ENCODE measurements at regions not wholly inside any gene's neighbourhood (a gene's known extent, or its start where the extent isn't known, plus 50 kb on each side); places are given as distances from the start of the nearest gene placed in this dataset.

GRCh38 chr22:47286590-47286989 is 524.1 kb downstream of the TBC1D22A start:
- no peak overlapping the region for H3K27ac ChIP-seq
- H3K4me3 ChIP-seq = no peak overlapping the region
- H3K4me1 ChIP-seq (replicated peaks in 1 of 2) = no peaks in the 10 kb centered on the region
- ATAC-seq (replicated peaks in 6 of 8) = no peak
- in situ Hi-C loops (cut with MboI; ENCODE audit: low pct_unique_long_range_greater_than_20kb in 2 of 9, low sequenced_read_pairs in 9 of 9, unreplicated experiment in 9 of 9) = no loop called here
- 0 to 100% (median 40%) methylated on average over 1 of the region's 7 CpGs; no CpG with 5 or more reads in 6 of the 10 experiments for WGBS, 10 experiments

GRCh38 chr22:47285981-47286380 is 523.5 kb downstream of the TBC1D22A start:
- no peak overlapping the region for H3K4me3 ChIP-seq
- no peak overlapping the region for H3K27ac ChIP-seq
- no peaks in the 10 kb centered on the region for H3K4me1 ChIP-seq (replicated peaks in 1 of 2)
- no peak for ATAC-seq (replicated peaks in 6 of 8)
- WGBS, 10 experiments = 90% methylated on average over 2 of the region's 10 CpGs; no CpG with 5 or more reads in 9 of the 10 experiments
- in situ Hi-C loops (cut with MboI; ENCODE audit: low pct_unique_long_range_greater_than_20kb in 2 of 9, low sequenced_read_pairs in 9 of 9, unreplicated experiment in 9 of 9) = no loop called here

- in situ Hi-C loops (cut with MboI; ENCODE audit: low pct_unique_long_range_greater_than_20kb in 2 of 9, low sequenced_read_pairs in 9 of 9, unreplicated experiment in 9 of 9) = no loop called here
- H3K27ac ChIP-seq = no peak overlapping the region
- no peak overlapping the region for H3K4me3 ChIP-seq
- no peak for ATAC-seq (replicated peaks in 6 of 8)
- 10 to 100% (median 70%) methylated on average over 1 to 7 of the region's 8 CpGs; no CpG with 5 or more reads in 1 of the 10 experiments for WGBS, 10 experiments
- H3K4me1 ChIP-seq (replicated peaks in 1 of 2) = no peaks in the 10 kb centered on the region
Measured at GRCh38 chr22:47284822-47285221, 522.4 kb downstream of the TBC1D22A start.

DNA sequence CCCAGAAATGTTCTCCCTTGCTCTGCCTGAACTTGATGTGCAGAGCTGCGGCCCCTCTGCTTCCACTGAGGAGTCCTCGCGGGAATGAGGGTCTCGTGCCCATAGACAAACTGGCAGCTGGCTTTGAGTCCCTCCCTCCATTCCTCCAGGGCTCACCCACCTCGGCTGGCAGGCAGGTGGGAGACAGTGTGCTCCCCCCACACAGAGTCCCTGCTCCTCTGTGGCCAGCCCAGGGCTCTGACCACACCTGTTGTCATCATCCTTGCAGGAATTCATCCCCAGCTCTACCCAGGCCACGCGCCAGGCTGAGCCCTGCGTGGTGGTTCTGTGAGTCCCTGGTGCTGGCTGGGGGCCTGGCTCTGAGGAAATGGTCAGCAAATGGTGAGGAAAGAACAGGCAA is 521.9 kb downstream of the TBC1D22A start:
- Histone ChIP-seq H3K27ac (no peak overlapping the region), H3K4me1 (replicated peaks in 1 of 2) (no peaks in the 10 kb centered on the region), H3K4me3 (no peak overlapping the region)
- ATAC-seq (replicated peaks in 6 of 8) = no peak
- in situ Hi-C loops (cut with MboI; ENCODE audit: low pct_unique_long_range_greater_than_20kb in 2 of 9, low sequenced_read_pairs in 9 of 9, unreplicated experiment in 9 of 9) = no loop called here
- 20 to 96% (median 57%) methylated on average over 1 to 8 of the region's 8 CpGs; no CpG with 5 or more reads in 4 of the 10 experiments for WGBS, 10 experiments

GRCh38 chr22:47283616-47284270 is 521.3 kb downstream of the TBC1D22A start:
- 33 to 100% (median 50%) methylated on average over 2 to 10 of the region's 17 CpGs; no CpG with 5 or more reads in 5 of the 10 experiments for WGBS, 10 experiments
- Histone ChIP-seq H3K27ac (no peak overlapping the region), H3K4me1 (replicated peaks in 1 of 2) (no peaks in the 10 kb centered on the region), H3K4me3 (no peak overlapping the region)
- in situ Hi-C loops (cut with MboI; ENCODE audit: low pct_unique_long_range_greater_than_20kb in 2 of 9, low sequenced_read_pairs in 9 of 9, unreplicated experiment in 9 of 9) = no loop called here
- peak in 1 of 8 experiments; percentile 46 for ATAC-seq (replicated peaks in 6 of 8)

GRCh38 chr22:47282851-47283250 is 520.4 kb downstream of the TBC1D22A start:
- H3K27ac ChIP-seq = no peak overlapping the region
- no peak overlapping the region for H3K4me3 ChIP-seq
- in situ Hi-C loops (cut with MboI; ENCODE audit: low pct_unique_long_range_greater_than_20kb in 2 of 9, low sequenced_read_pairs in 9 of 9, unreplicated experiment in 9 of 9) = no loop called here
- WGBS, 10 experiments = 8 to 74% (median 39%) methylated on average over 1 to 3 of the region's 8 CpGs; no CpG with 5 or more reads in 5 of the 10 experiments
- H3K4me1 ChIP-seq (replicated peaks in 1 of 2) = no peaks in the 10 kb centered on the region
- no peak for ATAC-seq (replicated peaks in 6 of 8)

DNA sequence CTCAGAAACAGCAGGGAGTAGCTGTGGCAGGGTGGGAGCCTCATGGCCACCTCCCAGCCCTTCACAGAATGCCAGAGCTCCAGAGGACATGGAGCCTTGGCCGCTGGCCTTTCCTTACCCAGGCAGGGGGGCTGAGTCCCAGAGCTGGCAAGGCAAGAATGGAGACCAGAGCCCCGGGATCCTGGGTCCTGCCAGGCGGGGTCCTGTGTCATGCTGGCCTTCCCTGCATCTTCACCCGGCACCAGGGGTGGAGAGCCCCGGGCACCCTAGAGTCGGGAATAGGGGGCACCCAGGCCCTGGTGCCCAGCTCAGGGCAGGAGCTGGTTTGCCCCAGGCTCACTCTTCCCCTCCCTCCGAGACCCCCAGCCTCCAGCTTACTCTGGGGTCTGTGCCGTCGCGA is 519.9 kb downstream of the TBC1D22A start:
- in situ Hi-C loops (cut with MboI; ENCODE audit: low pct_unique_long_range_greater_than_20kb in 2 of 9, low sequenced_read_pairs in 9 of 9, unreplicated experiment in 9 of 9) = no loop called here
- H3K27ac ChIP-seq = no peak overlapping the region
- no peak for ATAC-seq (replicated peaks in 6 of 8)
- H3K4me1 ChIP-seq (replicated peaks in 1 of 2) = no peaks in the 10 kb centered on the region
- H3K4me3 ChIP-seq = no peak overlapping the region
- WGBS, 10 experiments = 0 to 90% methylated on average over 1 to 2 of the region's 10 CpGs; no CpG with 5 or more reads in 8 of the 10 experiments

DNA sequence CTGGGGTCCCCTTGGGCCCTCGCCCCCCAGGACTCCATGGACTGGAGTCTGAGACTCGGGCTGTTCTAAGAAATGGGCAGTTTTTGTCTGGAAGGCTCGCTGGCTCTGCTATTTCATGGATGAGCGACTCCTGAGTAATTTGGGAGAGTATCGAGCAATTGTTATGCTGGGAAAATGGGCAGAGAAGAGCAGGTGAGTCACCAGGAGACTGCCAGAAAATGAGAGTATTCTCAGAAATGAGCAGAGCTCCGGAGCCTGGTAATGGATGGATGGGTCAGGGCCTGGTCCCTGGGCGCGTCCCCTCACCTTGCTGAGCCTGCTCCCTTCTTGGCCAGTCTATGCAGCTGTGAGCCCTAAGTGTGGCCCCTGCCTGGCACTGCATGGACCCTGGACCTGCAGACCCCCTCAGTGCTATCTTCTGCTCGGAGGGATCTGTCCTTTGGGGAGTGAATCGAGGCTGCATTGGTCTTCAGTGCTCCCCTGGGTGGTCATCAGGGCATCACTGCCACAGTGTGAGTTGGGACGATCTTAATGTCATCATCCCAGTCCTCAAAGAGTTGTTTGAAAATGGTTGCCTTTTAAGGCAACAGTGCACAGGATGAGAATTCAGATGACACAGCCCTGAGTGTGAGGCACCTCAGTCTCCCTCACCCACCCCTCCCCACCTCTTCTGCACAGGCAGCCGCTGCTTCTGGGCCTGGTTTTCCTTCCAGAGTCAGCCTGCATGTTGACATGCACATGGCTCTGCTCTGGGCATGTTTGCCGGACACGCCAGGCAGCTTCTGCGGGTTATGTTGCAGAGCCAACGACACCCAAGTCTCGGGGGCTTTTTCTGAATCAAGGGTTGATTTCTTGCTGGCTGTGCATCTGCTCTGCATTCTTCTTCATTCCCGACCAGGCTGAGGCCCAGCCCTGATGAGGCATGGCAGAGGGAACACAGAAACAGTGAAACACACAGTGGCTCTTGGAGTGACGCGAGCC is 519.0 kb downstream of the TBC1D22A start:
- Histone ChIP-seq H3K4me3 (no peak overlapping the region), H3K4me1 (replicated peaks in 1 of 2) (no peaks in the 10 kb centered on the region), H3K27ac (no peak overlapping the region)
- ATAC-seq (replicated peaks in 6 of 8) = peak in 2 of 8 experiments; percentile 18 to 27
- in situ Hi-C loops (cut with MboI; ENCODE audit: low pct_unique_long_range_greater_than_20kb in 2 of 9, low sequenced_read_pairs in 9 of 9, unreplicated experiment in 9 of 9) = no loop called here
- WGBS, 10 experiments = 0 to 65% (median 50%) methylated on average over 1 to 9 of the region's 20 CpGs; no CpG with 5 or more reads in 5 of the 10 experiments

DNA sequence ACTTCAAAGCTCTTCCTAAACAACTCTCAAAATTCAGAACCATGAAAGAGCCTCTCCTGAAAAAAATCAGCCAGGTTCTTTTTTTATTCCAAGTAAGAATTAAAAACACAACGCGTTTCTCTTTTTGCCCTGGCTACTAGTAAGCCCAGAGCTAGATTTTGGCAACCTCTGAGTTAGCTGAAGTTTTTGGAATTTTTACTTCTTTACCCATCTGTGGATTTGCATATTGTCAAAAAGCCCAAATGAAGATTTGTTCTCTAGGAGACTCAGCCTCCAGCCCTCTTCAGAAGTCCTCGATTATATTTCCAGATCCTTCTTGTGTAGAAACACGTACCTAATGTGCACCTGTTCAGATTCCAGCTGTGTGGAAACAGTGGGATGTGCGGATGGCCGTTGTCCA is 517.9 kb downstream of the TBC1D22A start:
- H3K27ac ChIP-seq = no peak overlapping the region
- no peak for ATAC-seq (replicated peaks in 6 of 8)
- H3K4me3 ChIP-seq = no peak overlapping the region
- WGBS, 10 experiments = 20 to 72% (median 57%) methylated on average over 1 to 6 of the region's 6 CpGs; no CpG with 5 or more reads in 1 of the 10 experiments
- in situ Hi-C loops (cut with MboI; ENCODE audit: low pct_unique_long_range_greater_than_20kb in 2 of 9, low sequenced_read_pairs in 9 of 9, unreplicated experiment in 9 of 9) = no loop called here
- H3K4me1 ChIP-seq (replicated peaks in 1 of 2) = no peaks in the 10 kb centered on the region

DNA sequence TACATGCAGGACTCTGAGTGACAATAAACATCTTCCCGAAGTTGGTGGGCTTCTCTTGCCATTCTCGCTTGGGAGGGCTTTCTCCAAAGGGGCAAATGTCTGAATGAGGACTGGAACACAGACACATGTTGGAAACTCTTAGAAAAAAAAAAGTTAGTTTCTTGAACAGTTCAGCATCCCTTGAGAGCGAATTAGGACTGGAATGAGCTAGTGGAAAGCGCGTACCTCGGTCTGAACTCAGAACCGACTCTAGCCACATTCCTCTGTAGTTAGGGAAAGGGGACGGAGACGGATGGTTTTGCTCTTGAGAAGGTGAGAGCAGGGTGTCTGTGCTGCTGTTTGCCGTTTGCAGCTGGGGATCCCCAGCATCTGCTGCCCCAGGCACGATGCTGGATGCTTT is 517.3 kb downstream of the TBC1D22A start:
- Histone ChIP-seq H3K4me1 (replicated peaks in 1 of 2) (no peaks in the 10 kb centered on the region), H3K4me3 (no peak overlapping the region), H3K27ac (no peak overlapping the region)
- WGBS, 10 experiments = 36 to 93% (median 69%) methylated on average over 1 to 10 of the region's 11 CpGs; no CpG with 5 or more reads in 4 of the 10 experiments
- in situ Hi-C loops (cut with MboI; ENCODE audit: low pct_unique_long_range_greater_than_20kb in 2 of 9, low sequenced_read_pairs in 9 of 9, unreplicated experiment in 9 of 9) = no loop called here
- ATAC-seq (replicated peaks in 6 of 8) = no peak

- ATAC-seq (replicated peaks in 6 of 8) = no peak
- no peaks in the 10 kb centered on the region for H3K4me1 ChIP-seq (replicated peaks in 1 of 2)
- in situ Hi-C loops (cut with MboI; ENCODE audit: low pct_unique_long_range_greater_than_20kb in 2 of 9, low sequenced_read_pairs in 9 of 9, unreplicated experiment in 9 of 9) = no loop called here
- H3K4me3 ChIP-seq = no peak overlapping the region
- WGBS, 10 experiments = 10 to 90% (median 64%) methylated on average over 1 to 6 of the region's 8 CpGs; no CpG with 5 or more reads in 4 of the 10 experiments
- H3K27ac ChIP-seq = no peak overlapping the region
Measured at GRCh38 chr22:47279337-47279736, 516.9 kb downstream of the TBC1D22A start.

DNA sequence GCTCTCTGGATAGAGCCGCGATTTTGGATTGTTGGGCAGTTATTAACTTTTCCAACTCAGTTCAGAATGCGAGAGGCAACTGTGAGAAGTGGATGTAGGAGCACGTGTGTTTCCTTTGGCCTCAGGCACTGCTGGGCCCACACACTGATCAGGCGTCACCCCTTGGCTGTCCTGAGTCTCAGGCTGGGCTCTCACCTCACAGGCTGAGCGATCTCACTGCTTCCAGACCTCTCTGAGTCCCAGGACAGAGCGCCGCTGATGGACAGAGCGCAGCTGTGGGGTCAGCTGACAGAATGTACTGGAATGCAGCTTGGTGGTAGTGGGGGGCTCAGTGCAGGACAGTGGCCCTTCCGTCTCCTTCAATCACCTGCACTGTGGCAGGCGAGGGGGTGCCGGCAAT is 516.2 kb downstream of the TBC1D22A start:
- in situ Hi-C loops (cut with MboI; ENCODE audit: low pct_unique_long_range_greater_than_20kb in 2 of 9, low sequenced_read_pairs in 9 of 9, unreplicated experiment in 9 of 9) = no loop called here
- 62 to 100% (median 80%) methylated on average over 1 to 7 of the region's 12 CpGs; no CpG with 5 or more reads in 3 of the 10 experiments for WGBS, 10 experiments
- H3K27ac ChIP-seq = no peak overlapping the region
- H3K4me3 ChIP-seq = no peak overlapping the region
- no peaks in the 10 kb centered on the region for H3K4me1 ChIP-seq (replicated peaks in 1 of 2)
- no peak for ATAC-seq (replicated peaks in 6 of 8)

GRCh38 chr22:47277531-47277930 is 515.1 kb downstream of the TBC1D22A start:
- ATAC-seq (replicated peaks in 6 of 8) = no peak
- no peak overlapping the region for H3K4me3 ChIP-seq
- in situ Hi-C loops (cut with MboI; ENCODE audit: low pct_unique_long_range_greater_than_20kb in 2 of 9, low sequenced_read_pairs in 9 of 9, unreplicated experiment in 9 of 9) = no loop called here
- H3K27ac ChIP-seq = no peak overlapping the region
- H3K4me1 ChIP-seq (replicated peaks in 1 of 2) = no peaks in the 10 kb centered on the region
- WGBS, 10 experiments = 40 to 100% (median 73%) methylated on average over 1 to 9 of the region's 9 CpGs
